Skeletal muscle tissue (tissue), 3 donors: ENCODE measurements at regions not wholly inside any gene's neighbourhood (a gene's known extent, or its start where the extent isn't known, plus 50 kb on each side); places are given as distances from the start of the nearest gene placed in this dataset.

ENCODE experiments used
- H3K27ac ChIP-seq: one replicate; pipeline ENCODE4 v1.7.0; 2013; ENCODE audit warnings: mild to moderate bottlenecking, low read depth, low read length, inconsistent platforms
- H3K27me3 ChIP-seq, 3 donors: one replicate each; pipeline ENCODE4 v1.7.0; 2013; ENCODE audit warnings: low read length in 3 of 3; ENCODE audit not compliant: control insufficient read depth in 3 of 3, insufficient read depth in 3 of 3
- H3K36me3 ChIP-seq, 3 donors: one replicate each; pipeline ENCODE4 v1.7.0; 2013; ENCODE audit warnings: low read length in 3 of 3; ENCODE audit not compliant: control insufficient read depth in 3 of 3, insufficient read depth in 3 of 3
- H3K4me1 ChIP-seq, 3 donors: one replicate each; pipeline ENCODE4 v1.7.0; 2013; ENCODE audit warnings: low read length in 3 of 3, mild to moderate bottlenecking in 3 of 3; ENCODE audit not compliant: control insufficient read depth in 3 of 3, insufficient read depth in 3 of 3
- H3K4me3 ChIP-seq, 3 donors: one replicate each; pipeline ENCODE4 v1.7.0; 2013; ENCODE audit warnings: low read length in 3 of 3
- H3K9ac ChIP-seq, 3 donors: one replicate each; pipeline ENCODE4 v1.7.0; 2013; ENCODE audit warnings: low read length in 3 of 3, mild to moderate bottlenecking in 3 of 3, moderate library complexity in 2 of 3, low read depth in 1 of 3
- H3K9me3 ChIP-seq, 3 donors: one replicate each; pipeline ENCODE4 v1.7.0; 2013; ENCODE audit warnings: low read length in 3 of 3; ENCODE audit not compliant: control insufficient read depth in 3 of 3
- donor health status: Osteomylitis.

GRCh38 chr7:142331941-142332340 lies 74.1 kb upstream of the PRSS58 start:
- peaks cover 0 to 4% (median 0%) of the 10 kb centered on the region in 3 donors for H3K4me1 ChIP-seq
- no peak overlapping the region for H3K4me3 ChIP-seq
- H3K27me3 ChIP-seq, result peaks cover 0 to 3% (median 2%) of the 10 kb centered on the region in 3 donors
- H3K36me3 ChIP-seq, result no peaks in the 10 kb centered on the region
- no peaks in the 10 kb centered on the region for H3K9me3 ChIP-seq
- no peak overlapping the region for H3K9ac ChIP-seq
- H3K27ac ChIP-seq, result no peak overlapping the region

GRCh38 chr7:142329062-142329790 lies 71.4 kb upstream of the PRSS58 start:
- H3K9me3 ChIP-seq, result no peaks in the 10 kb centered on the region
- no peak overlapping the region for H3K27ac ChIP-seq
- H3K27me3 ChIP-seq, result peaks cover 0 to 3% (median 2%) of the 10 kb centered on the region in 3 donors
- H3K9ac ChIP-seq, result no peak overlapping the region
- no peak overlapping the region for H3K4me3 ChIP-seq
- peaks cover 2 to 3% (median 3%) of the 10 kb centered on the region in 3 donors for H3K4me1 ChIP-seq
- H3K36me3 ChIP-seq, result no peaks in the 10 kb centered on the region

GRCh38 chr7:142328551-142328950 lies 70.7 kb upstream of the PRSS58 start:
- peaks cover 7 to 9% (median 8%) of the 10 kb centered on the region in 3 donors for H3K4me1 ChIP-seq
- no peak overlapping the region for H3K27ac ChIP-seq
- no peak overlapping the region for H3K9ac ChIP-seq
- peaks cover 0 to 3% (median 2%) of the 10 kb centered on the region in 3 donors for H3K27me3 ChIP-seq
- H3K9me3 ChIP-seq, result no peaks in the 10 kb centered on the region
- no peaks in the 10 kb centered on the region for H3K36me3 ChIP-seq
- no peak overlapping the region for H3K4me3 ChIP-seq

- Histone ChIP-seq H3K4me3 (no peak overlapping the region), H3K4me1 (peaks cover 7 to 9% (median 8%) of the 10 kb centered on the region in 3 donors), H3K27ac (no peak overlapping the region), H3K9ac (no peak overlapping the region), H3K36me3 (no peaks in the 10 kb centered on the region), H3K9me3 (no peaks in the 10 kb centered on the region), H3K27me3 (peaks cover 0 to 3% (median 2%) of the 10 kb centered on the region in 3 donors)
Observed at GRCh38 chr7:142327628-142328405, 70.0 kb upstream of the PRSS58 start.

GRCh38 chr7:142323706-142324105 lies 65.8 kb upstream of the PRSS58 start:
- Histone ChIP-seq H3K9me3 (no peaks in the 10 kb centered on the region), H3K27ac (no peak overlapping the region), H3K4me1 (peaks cover 7 to 9% (median 8%) of the 10 kb centered on the region in 3 donors), H3K4me3 (no peak overlapping the region), H3K27me3 (no peaks in the 10 kb centered on the region), H3K36me3 (no peaks in the 10 kb centered on the region), H3K9ac (peak overlapping the region in 1 of 3 donors; percentile 64)

- Histone ChIP-seq H3K9ac (no peak overlapping the region), H3K4me3 (no peak overlapping the region), H3K27ac (no peak overlapping the region), H3K4me1 (peaks cover 7 to 9% (median 8%) of the 10 kb centered on the region in 3 donors), H3K27me3 (no peaks in the 10 kb centered on the region), H3K9me3 (no peaks in the 10 kb centered on the region), H3K36me3 (no peaks in the 10 kb centered on the region)
Observed at GRCh38 chr7:142321391-142321790, 63.5 kb upstream of the PRSS58 start.

- H3K27ac ChIP-seq, result no peak overlapping the region
- no peaks in the 10 kb centered on the region for H3K9me3 ChIP-seq
- no peaks in the 10 kb centered on the region for H3K27me3 ChIP-seq
- no peaks in the 10 kb centered on the region for H3K36me3 ChIP-seq
- H3K4me1 ChIP-seq, result peaks cover 7 to 9% (median 8%) of the 10 kb centered on the region in 3 donors
- no peak overlapping the region for H3K4me3 ChIP-seq
- no peak overlapping the region for H3K9ac ChIP-seq
Observed at GRCh38 chr7:142320883-142321282, 63.0 kb upstream of the PRSS58 start.

GRCh38 chr7:142319970-142320369 lies 62.1 kb upstream of the PRSS58 start:
- H3K27me3 ChIP-seq, result no peaks in the 10 kb centered on the region
- no peaks in the 10 kb centered on the region for H3K36me3 ChIP-seq
- no peak overlapping the region for H3K9ac ChIP-seq
- no peak overlapping the region for H3K27ac ChIP-seq
- H3K9me3 ChIP-seq, result no peaks in the 10 kb centered on the region
- peaks cover 7 to 9% (median 8%) of the 10 kb centered on the region in 3 donors for H3K4me1 ChIP-seq
- H3K4me3 ChIP-seq, result no peak overlapping the region

- no peak overlapping the region for H3K4me3 ChIP-seq
- H3K9ac ChIP-seq, result no peak overlapping the region
- no peak overlapping the region for H3K27ac ChIP-seq
- no peaks in the 10 kb centered on the region for H3K9me3 ChIP-seq
- no peaks in the 10 kb centered on the region for H3K36me3 ChIP-seq
- no peaks in the 10 kb centered on the region for H3K27me3 ChIP-seq
- H3K4me1 ChIP-seq, result no peaks in the 10 kb centered on the region
Observed at GRCh38 chr7:142314281-142314680, 56.4 kb upstream of the PRSS58 start.

- H3K27ac ChIP-seq, result no peak overlapping the region
- H3K4me3 ChIP-seq, result no peak overlapping the region
- H3K36me3 ChIP-seq, result no peaks in the 10 kb centered on the region
- H3K4me1 ChIP-seq, result no peaks in the 10 kb centered on the region
- no peak overlapping the region for H3K9ac ChIP-seq
- H3K9me3 ChIP-seq, result no peaks in the 10 kb centered on the region
- peaks cover 0 to under 1% (median 0%) of the 10 kb centered on the region in 3 donors for H3K27me3 ChIP-seq
Observed at GRCh38 chr7:142313528-142313927, 55.7 kb upstream of the PRSS58 start.
